PC-3 (cell line): ENCODE measurements at regions not wholly inside any gene's neighbourhood (a gene's known extent, or its start where the extent isn't known, plus 50 kb on each side); places are given as distances from the start of the nearest gene placed in this dataset.

Source experiments
- ATAC-seq: fragments of 200-7000 bp; cut with Tn5 transposase; 2 replicates; pipeline ENCODE4 v1.9.1; 2020; ENCODE audit warnings: mild to moderate bottlenecking, moderate library complexity
- BruUV-seq: library from RNA; stranded (reverse); fragments of 400-500 nt; replicated peaks from 2 replicates; lab custom pipeline; 2021; lab: Mats Ljungman, UMichigan
- CTCF ChIA-PET: fragments of 300-600 bp; sonication (Branson Sonifier 250); formaldehyde crosslinking; loops from one replicate; lab custom pipeline; 2022; ENCODE audit warnings: antibody characterized with exemption; lab: Charles Lee
- POLR2A ChIA-PET: fragments of 300-600 bp; sonication (Branson Sonifier 250); formaldehyde crosslinking; loops from one replicate; lab custom pipeline; 2022; ENCODE audit warnings: antibody characterized with exemption; ENCODE audit not compliant: unreplicated experiment; lab: Charles Lee
- DNase-seq: peaks from one replicate; pipeline ENCODE4 v3.0.0-alpha.2; 2015
- H2AFZ ChIP-seq: fragments of 300-600 bp; sonication (generic); 2 replicates; pipeline ENCODE4 v1.6.0; 2016; ENCODE audit warnings: antibody characterized with exemption, low read length
- H3F3A ChIP-seq: fragments of 300-600 bp; sonication (generic); one replicate; pipeline ENCODE4 v1.6.0; 2017; ENCODE audit warnings: antibody characterized with exemption, low read length, control low read depth, mild to moderate bottlenecking; ENCODE audit not compliant: unreplicated experiment
- H3K27ac ChIP-seq: fragments of 300-600 bp; sonication (generic); 2 replicates; pipeline ENCODE4 v1.5.1; 2016; ENCODE audit warnings: mild to moderate bottlenecking, low read length
- H3K27me3 ChIP-seq: fragments of 300-600 bp; sonication (generic); 2 replicates; pipeline ENCODE4 v1.6.1; 2016; ENCODE audit warnings: low read length, mixed read lengths
- H3K36me3 ChIP-seq: fragments of 300-600 bp; sonication (generic); 2 replicates; pipeline ENCODE4 v1.6.1; 2016; ENCODE audit warnings: low read depth, mixed run types, low read length, mixed read lengths
- H3K4me1 ChIP-seq: fragments of 300-600 bp; sonication (generic); 2 replicates; pipeline ENCODE4 v1.5.1; 2016; ENCODE audit warnings: low read length; ENCODE audit not compliant: insufficient read depth
- H3K4me2 ChIP-seq: fragments of 300-600 bp; sonication (generic); 2 replicates; pipeline ENCODE4 v1.6.0; 2016; ENCODE audit warnings: low read length
- H3K4me3 ChIP-seq: fragments of 300-600 bp; sonication (generic); 2 replicates; pipeline ENCODE4 v1.5.1; 2016; ENCODE audit warnings: mild to moderate bottlenecking, low read length, mixed read lengths
- H3K79me2 ChIP-seq: fragments of 300-600 bp; sonication (generic); 2 replicates; pipeline ENCODE4 v1.6.1; 2017; ENCODE audit warnings: low read length, mixed read lengths
- H3K9ac ChIP-seq: fragments of 300-600 bp; sonication (generic); 2 replicates; pipeline ENCODE4 v1.6.0; 2016; ENCODE audit warnings: mild to moderate bottlenecking, low read length
- H3K9me2 ChIP-seq: fragments of 300-600 bp; sonication (generic); replicated peaks from 2 replicates; pipeline ENCODE4 v1.6.1; 2016; ENCODE audit warnings: mixed run types, low read length, mixed read lengths
- H3K9me3 ChIP-seq: fragments of 300-600 bp; sonication (generic); 2 replicates; pipeline ENCODE4 v1.6.1; 2016; ENCODE audit warnings: low read length, mixed read lengths
- H4K20me1 ChIP-seq: fragments of 300-600 bp; sonication (generic); 2 replicates; pipeline ENCODE4 v1.6.1; 2016; ENCODE audit warnings: low read length, mixed read lengths
- CTCF ChIP-seq: fragments of 300-600 bp; sonication (generic); conservative IDR thresholded peaks from 2 replicates; pipeline ENCODE4 v1.5.1; 2017; ENCODE audit warnings: antibody characterized with exemption, low read depth, mild to moderate bottlenecking, low read length
- EZH2 ChIP-seq: fragments of 300-600 bp; sonication (generic); IDR thresholded peaks from one replicate; pipeline ENCODE4 v1.6.1; 2017; ENCODE audit warnings: antibody characterized with exemption, mild to moderate bottlenecking, low read length; ENCODE audit not compliant: unreplicated experiment
- EZH2phosphoT487 ChIP-seq: fragments of 300-600 bp; sonication (generic); IDR thresholded peaks from 2 replicates; pipeline ENCODE4 v1.6.1; 2018; ENCODE audit warnings: mild to moderate bottlenecking, antibody characterized with exemption, low read length, borderline replicate concordance
- intact Hi-C: fragments of 100-400 bp; cut with micrococcal nuclease; formaldehyde crosslinking; loops from 2 replicates; pipeline ENCODE4 v1.9.0; 2023

GRCh38 chr4:29224911-29225310, 1495.3 kb upstream of the PCDH7 start:
- no peak overlapping the region for H3K9ac ChIP-seq
- no peaks in the 10 kb centered on the region for H3K27me3 ChIP-seq
- ATAC-seq (no peak), DNase-seq (no peak)
- intact Hi-C loops: no loop called here
- H4K20me1 ChIP-seq: no peaks in the 10 kb centered on the region
- no peak overlapping the region for H3K27ac ChIP-seq
- H2AFZ ChIP-seq: no peak overlapping the region
- no peak overlapping the region for H3K4me3 ChIP-seq
- no peaks in the 10 kb centered on the region for H3K9me3 ChIP-seq
- no peak overlapping the region for H3K4me2 ChIP-seq
- no peaks in the 10 kb centered on the region for H3K36me3 ChIP-seq
- no peaks in the 10 kb centered on the region for H3F3A ChIP-seq
- POLR2A ChIA-PET: no interaction called here
- CTCF ChIA-PET: no interaction called here
- no peaks in the 10 kb centered on the region for H3K79me2 ChIP-seq
- no TSS peak for BruUV-seq
- no peaks in the 10 kb centered on the region for H3K9me2 ChIP-seq
- no peaks in the 10 kb centered on the region for H3K4me1 ChIP-seq
- no peak for TF ChIP-seq EZH2
- TF ChIP-seq CTCF: no peak
- no peak for TF ChIP-seq EZH2phosphoT487

- Histone ChIP-seq H2AFZ (no peak overlapping the region), H3K4me3 (no peak overlapping the region), H3K27ac (no peak overlapping the region), H4K20me1 (no peaks in the 10 kb centered on the region), H3K79me2 (no peaks in the 10 kb centered on the region), H3F3A (no peaks in the 10 kb centered on the region), H3K4me1 (no peaks in the 10 kb centered on the region), H3K9me2 (no peaks in the 10 kb centered on the region), H3K9me3 (no peaks in the 10 kb centered on the region), H3K27me3 (no peaks in the 10 kb centered on the region), H3K9ac (no peak overlapping the region), H3K4me2 (no peak overlapping the region), H3K36me3 (no peaks in the 10 kb centered on the region)
- CTCF ChIA-PET: no interaction called here
- BruUV-seq: no TSS peak
- TF ChIP-seq EZH2phosphoT487 (no peak), CTCF (no peak), EZH2 (no peak)
- DNase-seq: no peak
- intact Hi-C loops: no loop called here
- POLR2A ChIA-PET: no interaction called here
- no peak for ATAC-seq
Measured at GRCh38 chr4:29240641-29241040, 1479.5 kb upstream of the PCDH7 start.

- no peaks in the 10 kb centered on the region for H3K79me2 ChIP-seq
- intact Hi-C loops: no loop called here
- TF ChIP-seq EZH2: no peak
- no peak for TF ChIP-seq EZH2phosphoT487
- TF ChIP-seq CTCF: no peak
- no peaks in the 10 kb centered on the region for H4K20me1 ChIP-seq
- DNase-seq (no peak), ATAC-seq (no peak)
- H3K4me3 ChIP-seq: no peak overlapping the region
- H3K9me3 ChIP-seq: no peaks in the 10 kb centered on the region
- POLR2A ChIA-PET: no interaction called here
- H3K27me3 ChIP-seq: no peaks in the 10 kb centered on the region
- CTCF ChIA-PET: no interaction called here
- no TSS peak for BruUV-seq
- no peak overlapping the region for H3K4me2 ChIP-seq
- no peaks in the 10 kb centered on the region for H3K9me2 ChIP-seq
- no peak overlapping the region for H3K9ac ChIP-seq
- H2AFZ ChIP-seq: no peak overlapping the region
- H3K27ac ChIP-seq: no peak overlapping the region
- no peaks in the 10 kb centered on the region for H3K36me3 ChIP-seq
- no peaks in the 10 kb centered on the region for H3K4me1 ChIP-seq
- no peaks in the 10 kb centered on the region for H3F3A ChIP-seq
Measured at GRCh38 chr4:29243054-29243453, 1477.1 kb upstream of the PCDH7 start.
